Activated CD4-positive, alpha-beta T cell treated with anti-CD3 and anti-CD28 coated beads, Interleukin-2, amount 50 U/mL, for 16 hours (primary cell): ENCODE measurements at regions not wholly inside any gene's neighbourhood (a gene's known extent, or its start where the extent isn't known, plus 50 kb on each side); places are given as distances from the start of the nearest gene placed in this dataset.
"Not testable (repeated sequence)": the region's sequence is repeated elsewhere in the genome, so short reads cannot be mapped to it uniquely, and the experiment has no call there.

Experiments used
- DNase-seq: peaks from one replicate; pipeline ENCODE4 v3.0.0-alpha.2; 2020

DNA sequence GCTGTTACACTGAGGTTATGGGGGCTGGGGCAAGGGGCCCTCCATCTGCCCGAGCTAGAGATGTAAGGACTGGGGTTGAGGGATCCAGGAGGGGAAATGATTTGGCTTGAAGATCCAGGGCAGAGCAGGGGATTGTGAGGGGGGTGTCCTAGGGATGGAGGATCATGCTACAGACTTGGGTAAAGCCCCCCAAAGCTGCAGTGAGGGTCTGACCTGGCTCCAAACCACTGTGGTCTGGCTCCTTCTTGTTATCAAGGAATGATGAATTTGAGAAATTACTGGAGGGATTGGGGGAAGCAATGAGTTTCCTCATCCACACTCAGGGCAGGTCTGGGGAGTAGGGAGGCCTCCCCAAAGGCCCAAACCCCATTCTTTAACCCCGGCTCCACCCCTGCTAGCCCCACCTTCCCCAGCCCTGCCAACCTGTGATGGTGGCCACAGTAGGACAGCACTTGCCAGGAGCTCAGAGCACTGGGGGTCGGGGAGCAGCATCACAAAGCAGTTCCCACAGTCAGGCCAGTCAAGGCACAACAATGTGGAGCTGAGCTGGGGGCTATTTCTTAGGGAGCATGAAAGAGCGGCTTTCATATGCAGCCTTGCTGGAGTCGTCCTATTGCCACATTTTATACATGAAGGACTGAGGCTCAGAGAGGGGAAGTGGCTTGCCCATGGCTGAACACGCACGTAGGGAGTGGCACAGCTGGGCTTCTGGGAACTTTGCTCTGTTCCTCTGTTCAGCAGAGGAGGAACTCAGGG lies 165.5 kb downstream of the EFNB1 start:
- DNase-seq, result no peak

DNA sequence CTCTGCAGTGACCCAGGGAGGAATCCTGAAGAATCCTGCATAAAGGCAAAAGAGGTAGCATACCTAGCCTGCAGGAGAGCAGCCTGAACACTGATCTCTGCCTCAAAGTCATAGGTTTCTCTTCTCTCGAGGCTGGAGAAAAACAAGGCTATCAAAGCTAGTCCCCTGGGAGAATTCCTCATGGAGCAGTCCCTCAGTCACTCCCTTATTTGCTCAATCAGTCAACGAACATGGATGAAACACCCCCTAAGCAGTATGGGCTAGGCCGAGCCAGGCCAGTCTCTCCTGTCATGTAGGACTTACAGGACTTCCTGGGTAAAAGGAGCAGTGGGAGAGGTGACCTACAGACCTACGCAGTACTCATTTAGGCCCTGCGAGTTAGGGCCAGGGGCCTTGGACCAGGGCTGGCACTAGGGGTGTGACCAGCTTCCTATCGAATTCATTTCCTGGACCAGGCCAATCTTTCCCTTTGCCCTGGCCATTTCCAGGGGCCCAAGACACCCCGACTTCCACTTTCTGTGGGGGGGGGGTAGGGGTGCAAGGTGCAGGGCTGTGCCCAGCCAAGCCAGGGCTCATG lies 164.1 kb downstream of the EFNB1 start:
- no peak for DNase-seq

DNA sequence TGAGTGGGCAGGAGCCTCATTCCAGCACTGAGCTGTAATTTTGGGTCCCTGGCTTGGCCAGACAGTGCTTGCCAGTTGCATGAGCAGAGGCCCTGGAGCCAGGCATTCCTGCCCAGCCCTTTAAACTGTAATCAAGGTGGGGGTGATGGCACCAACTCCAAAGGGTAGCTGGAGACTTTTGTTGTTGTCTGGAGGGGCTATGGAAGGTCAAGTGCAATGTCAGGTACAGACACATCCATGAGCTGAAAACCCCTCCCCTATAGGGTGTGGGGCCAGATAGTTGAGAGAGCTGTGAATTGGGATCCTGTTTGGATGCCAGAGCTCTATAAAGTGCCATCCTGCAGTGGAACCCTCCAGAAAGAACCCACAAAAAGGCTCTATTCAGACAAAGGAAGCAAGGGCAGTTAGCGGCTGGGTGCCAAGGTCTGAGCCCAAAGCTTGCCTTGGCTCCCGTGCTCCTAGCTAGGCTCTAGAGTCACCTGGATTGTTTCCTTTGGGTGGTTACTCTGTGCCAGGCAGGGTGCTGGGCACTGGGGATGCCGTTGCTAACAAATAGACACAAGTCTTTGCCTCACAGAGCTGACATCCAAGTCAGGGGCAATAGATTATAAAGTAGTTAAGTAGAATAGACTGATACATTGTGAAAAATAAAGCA lies 163.0 kb downstream of the EFNB1 start:
- no peak for DNase-seq

DNA sequence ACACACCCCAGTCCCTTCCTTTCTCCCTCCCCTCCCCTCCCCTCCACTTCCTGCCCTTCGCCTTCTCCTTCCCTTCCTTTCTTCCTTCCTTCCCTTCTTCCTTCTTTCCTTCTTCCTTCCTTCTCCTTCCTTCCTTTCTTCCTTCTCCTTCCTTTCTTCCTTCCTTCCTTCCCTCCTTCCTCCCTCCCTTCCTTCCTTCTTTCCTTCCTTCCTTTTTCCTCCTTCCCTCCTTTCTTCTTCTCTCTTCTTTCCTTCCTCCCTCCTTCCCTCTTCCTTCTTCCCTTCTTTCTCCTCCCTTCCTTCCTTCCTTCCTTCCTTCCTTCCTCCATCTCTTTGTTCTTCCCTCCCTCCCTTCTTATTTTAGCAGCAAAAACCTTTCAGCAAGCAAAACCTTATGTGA lies 162.1 kb downstream of the EFNB1 start:
- no peak for DNase-seq

DNA sequence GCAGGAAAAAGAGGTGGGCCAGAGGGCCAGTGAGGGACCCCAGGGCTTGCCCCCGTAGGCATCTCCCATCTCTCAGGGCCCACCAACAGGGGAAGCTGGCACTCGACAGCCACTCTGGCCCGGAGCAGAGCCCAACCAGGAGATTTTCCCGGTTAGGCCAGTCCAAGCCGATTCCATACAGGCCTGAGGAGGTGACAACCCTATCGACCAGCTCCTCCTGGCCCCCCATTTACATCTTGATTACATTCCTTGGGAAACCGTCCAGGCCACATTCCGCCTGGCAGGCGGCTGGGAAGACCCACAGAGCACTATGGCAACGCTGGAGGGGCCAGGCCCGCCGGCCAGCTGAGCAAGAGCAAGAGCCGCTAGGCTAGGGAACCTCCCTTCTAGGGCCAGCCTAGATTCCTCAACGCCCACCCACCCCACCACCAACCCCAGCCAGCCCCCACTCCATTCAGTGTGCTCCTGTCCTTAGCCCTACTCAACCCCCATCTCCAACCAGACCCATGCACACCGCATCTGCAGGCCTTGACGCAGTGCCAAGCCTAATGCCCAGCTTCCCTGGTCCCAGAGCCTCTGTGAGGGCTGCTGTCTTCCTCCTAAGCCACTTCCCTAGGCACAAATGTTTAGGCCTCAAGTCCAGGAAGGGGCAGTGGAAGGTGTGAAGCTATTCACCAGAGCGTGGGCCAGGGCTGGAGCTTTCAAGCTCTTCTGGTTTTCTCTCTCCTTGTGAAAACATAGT lies 161.2 kb downstream of the EFNB1 start:
- DNase-seq, result no peak

DNA sequence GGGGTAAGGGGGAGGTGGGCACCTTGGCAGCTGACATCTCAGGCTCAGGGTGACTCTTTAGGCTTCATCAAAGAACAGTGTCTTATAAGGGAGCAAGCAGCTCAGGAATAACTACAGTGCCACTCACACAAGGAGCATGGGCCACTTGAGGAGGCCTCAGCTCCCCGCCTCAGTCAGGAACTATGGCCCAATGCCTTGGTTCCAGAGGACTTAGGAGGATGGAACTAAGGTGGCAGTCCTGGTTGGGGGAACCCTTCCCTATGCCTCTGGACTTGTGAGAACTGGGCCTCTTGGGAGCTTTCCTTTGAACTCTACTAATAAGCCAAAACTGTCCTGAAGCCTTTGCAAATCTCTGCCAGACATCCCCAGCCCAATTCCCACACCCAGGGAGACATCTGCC lies 160.6 kb downstream of the EFNB1 start:
- no peak for DNase-seq

DNA sequence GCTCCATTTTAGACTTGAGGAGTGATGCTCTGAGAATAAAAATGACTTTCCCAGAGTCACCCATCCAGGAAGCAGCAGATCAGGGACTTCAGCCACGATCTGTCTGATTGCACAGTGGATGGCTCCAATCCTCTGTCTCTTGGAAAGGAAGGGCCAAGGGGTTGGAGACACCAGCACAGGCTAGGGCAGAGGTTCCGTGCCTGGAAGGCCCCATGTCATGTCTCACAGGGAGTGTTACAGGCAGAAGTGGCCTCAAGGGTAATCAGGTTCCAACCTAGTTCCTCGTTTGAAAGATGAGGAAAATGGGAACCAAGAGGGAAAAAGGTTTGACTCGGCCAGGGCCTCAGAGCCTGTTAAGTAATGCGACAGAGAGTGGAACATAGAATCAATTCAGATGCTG lies 160.0 kb downstream of the EFNB1 start:
- DNase-seq, result no peak

DNA sequence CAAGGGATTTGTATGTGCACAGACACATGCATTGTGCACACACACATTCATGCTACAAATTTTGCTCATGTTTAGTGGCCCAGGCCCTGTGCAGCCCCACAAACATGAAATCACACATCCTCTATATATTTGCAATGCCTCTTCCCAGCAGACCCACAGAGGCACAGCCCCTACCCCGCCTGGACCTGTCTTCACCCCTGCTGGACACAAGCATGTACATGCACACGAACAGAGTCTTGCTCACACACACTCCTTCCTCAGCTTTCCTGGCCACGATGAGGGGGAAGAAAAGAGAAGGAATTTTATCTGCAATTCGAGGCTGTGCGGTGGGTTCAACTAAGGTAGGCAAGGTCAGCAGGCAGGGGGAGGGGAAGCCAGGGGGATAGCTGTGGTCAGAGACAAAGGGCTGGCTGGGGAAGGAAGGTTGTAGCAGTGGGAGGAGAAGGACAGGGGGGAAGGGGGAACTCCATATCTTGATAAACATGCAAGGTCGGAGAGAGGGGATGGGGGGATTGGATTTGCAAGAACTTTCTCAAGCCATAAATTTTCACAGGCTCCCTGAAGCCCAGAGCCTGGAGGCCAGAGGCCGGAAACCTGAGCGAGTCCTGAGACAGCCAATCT lies 156.4 kb downstream of the EFNB1 start:
- DNase-seq, result no peak

DNA sequence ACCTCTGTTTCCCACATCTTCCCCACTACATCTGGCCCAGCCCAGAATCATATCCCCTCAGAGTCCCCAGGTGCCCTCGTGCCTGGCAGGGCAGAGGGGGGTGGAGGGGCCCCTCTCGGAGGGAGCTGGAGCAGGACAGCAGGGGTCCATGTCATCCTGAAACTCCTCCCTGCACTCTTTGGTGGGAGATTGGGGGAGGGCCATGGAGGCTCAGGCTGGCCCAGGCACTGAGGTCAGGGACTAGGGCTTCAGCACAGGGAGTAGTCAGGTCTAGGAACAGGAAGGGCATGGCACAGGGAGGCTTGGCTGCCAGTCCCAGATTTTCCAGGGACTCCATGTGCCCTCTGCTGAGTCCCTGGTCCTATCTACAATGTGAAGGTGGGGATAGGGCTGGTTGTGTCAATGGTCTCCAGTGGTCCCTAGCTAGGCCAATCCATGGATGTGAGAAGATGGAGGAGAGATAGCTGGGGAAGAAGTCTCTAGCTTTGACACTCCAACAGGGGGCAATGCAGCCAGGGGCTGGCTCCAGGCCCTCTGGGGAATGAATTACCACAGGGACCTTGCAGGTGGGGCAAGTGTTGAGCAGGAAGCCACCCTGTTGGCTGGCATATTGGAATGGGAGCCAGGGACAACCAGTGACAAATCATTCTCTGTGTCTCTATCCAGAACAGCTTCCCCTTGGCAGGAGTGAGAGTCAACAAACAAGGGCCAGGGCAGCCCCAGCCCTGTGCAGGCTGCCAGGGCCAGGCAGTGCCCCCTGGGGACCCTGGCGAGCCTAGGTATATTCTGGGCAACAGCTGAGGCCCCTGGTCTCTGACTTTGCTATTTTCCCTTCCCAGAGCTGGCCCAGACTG lies 154.4 kb downstream of the EFNB1 start:
- no peak for DNase-seq

DNA sequence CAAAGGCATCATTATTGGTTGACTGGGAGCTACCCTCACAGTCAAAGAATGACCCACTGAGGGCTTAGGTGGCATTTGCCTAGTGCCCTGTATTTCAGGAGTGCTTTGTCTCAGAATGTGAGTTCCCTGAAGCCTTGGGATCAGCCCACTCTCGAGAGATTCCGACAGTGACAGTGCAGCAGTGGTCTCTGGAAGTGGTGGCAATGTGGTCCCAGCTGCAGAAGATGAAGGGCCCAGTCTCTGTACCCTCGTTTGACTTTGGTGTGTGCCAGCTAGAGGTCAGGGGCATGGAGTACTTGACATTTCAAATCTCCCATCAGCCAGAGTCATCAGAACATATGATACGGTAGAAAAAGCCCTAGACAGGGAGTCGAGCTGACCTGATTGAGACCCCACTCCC lies 153.7 kb downstream of the EFNB1 start:
- DNase-seq, result no peak

DNA sequence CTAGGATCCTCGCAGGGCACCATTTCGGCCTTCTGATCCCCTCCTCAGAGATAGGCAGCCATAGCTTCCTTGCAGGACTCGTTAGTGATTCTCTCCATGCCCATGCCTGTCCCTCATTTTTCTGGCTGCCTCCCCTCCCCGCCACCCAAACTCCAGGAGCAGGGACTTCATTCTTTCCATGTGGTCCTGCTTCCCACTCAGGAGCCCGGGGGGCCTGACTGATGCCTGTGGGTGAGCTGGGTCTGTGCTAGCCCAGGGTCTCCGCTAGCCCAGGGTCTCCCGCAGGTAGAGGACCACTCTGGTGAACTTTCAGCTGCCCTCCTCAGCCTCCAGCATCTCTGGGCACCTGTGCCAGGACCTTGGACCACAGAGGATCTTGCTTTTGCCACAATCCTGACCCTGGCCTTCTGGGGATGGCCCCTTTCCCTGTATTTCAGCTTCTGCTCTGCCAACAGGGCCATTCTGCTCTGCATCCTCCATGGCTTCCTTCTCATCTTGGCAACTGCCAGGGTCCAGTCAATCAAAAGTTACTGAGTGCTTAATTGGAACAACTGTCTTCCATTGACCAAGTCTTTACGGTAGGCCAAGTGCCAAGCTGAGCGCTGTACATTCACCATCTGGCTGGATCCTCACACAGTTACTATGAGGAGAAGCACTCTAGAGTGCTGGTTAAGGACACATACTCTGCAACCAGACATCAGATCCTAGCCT lies 152.2 kb downstream of the EFNB1 start:
- no peak for DNase-seq

DNA sequence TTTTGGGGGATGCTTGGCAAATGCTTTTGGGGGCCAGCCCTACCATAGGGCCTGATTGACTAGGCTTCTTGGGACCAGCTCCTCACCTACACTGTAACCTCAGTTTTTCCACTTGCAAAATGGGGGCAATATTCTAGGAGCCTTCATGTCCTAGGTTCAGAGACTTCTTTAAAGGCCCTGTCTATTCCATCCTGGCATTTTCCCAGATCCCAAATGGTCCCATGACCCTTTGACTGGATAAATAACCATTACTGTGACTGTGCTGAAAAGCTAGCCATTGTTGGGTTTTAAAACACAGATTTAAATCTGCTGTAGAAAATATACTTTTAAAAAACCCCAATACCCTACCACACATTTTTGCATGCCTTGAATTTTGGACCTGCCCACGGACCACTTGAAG lies 149.8 kb downstream of the EFNB1 start:
- DNase-seq, result no peak

DNA sequence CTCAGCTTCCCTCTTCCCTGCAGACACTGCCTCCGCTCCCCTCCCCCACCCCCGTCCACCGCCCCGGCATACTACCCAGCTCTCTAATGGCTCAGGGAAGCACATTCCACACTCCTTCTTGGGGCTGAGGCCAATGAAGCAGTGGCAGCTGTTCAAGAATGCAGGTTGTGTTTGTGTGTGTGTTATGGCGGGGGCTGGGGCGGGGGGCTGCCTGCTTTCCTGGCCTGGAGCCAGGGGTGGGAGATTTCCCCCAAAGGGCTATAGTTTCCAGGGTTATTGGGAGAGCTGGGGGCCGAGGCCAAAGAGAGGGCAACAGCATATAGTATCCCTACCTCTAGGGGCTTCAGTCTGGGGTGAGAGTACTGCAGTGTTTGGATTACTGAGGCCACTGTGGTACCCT lies 149.4 kb downstream of the EFNB1 start:
- DNase-seq, result no peak

DNA sequence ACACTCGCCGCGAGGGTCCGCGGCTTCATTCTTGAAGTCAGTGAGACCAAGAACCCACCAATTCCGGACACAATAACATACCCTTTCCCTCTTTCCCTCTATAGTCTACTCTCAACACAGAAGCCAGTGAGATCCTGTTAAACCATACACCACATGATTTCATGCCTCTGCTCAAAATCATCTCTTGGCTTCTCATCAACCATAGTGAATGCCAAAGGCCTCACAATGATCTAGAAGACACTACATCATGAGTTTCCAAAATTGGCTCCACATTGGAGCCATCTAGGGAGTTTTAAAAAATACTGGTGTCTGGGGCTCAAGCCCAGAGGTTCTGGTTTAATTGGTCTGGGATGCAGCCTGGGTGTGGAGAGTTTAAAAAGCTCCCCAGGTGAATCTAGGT lies 124.5 kb downstream of the EFNB1 start:
- no peak for DNase-seq

DNA sequence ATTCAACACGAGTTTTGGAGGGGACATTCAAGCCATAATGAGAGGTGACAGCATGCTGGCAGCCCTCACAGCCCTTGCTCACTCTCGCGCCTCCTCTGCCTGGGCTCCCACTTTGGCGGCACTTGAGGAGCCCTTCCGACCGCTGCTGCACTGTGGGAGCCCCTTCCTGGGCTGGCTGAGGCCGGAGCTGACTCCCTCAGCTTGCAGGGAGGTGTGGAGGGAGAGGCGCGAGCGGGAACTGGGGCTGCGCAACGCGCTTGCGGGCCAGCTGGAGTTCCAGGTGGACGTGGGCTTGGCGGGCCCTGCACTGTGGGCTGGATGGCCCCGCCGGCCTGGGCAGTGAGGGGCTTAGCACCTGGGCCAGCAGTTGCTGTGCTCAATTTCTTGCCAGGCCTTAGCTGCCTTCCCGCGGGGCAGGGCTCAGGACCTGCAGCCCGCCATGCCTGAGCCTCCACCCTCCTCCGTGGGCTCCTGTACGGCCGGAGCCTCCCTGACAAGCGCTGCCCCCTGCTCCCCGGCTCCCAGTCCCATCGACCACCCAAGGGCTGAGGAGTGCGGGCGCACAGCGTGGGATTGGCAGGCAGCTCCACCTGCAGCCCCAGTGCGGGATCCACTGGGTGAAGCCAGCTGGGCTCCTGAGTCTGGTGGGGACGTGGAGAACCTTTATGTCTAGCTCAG lies 123.3 kb downstream of the EFNB1 start:
- DNase-seq, result not testable (repeated sequence)

DNA sequence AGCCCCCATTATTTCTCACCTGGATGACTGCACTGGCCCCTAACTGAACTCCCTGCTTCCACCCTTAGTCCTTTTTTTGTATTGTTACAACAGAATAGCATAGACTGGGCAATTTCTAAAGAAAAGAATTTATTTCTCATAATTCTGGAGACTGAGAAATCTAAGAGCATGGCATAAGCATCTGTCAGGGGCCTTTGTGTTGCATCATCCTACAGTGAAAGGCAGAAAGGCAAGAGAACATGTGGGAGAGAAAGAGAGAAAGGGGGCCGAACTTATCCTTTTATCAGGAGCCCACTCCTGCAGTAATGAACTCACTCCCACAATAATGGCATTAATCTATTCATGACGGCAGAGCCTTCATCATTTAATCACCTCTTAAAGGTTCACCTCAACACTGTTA lies 122.1 kb downstream of the EFNB1 start:
- DNase-seq, result no peak

DNA sequence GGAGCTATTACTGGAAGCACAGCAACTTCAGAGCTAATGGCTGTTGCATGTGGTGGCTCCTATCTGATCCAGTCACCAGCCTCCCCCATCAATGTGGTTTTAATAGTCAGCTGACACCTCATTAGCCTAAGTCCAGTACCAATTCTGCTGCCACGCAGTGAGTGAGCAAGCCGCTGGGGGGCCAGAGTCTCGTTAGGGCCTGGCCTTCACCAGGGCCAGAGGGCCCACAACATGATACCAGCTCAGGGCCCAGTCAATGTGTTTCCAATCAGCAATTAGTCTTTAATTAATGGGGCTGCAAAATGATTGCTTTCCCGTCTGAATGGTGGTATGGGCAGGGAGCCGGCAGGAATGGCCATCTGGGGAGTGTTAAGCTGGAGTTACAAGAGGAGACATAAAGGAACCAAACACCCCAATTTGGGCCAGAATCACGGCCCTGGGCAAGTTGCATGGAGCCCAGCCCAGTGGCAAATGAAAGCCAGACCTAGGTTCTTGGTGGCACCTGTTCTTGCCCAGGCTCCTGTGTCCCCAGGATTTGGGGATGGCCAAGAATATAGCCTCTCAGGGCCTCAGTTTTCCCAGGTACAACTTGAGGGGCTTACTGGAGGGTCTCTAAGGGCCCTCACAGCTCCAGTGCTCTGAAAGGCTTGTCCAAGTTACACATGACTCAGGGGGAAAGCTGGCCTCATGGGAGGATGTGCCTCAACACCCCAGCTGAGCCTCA lies 119.2 kb downstream of the EFNB1 start:
- DNase-seq, result no peak

DNA sequence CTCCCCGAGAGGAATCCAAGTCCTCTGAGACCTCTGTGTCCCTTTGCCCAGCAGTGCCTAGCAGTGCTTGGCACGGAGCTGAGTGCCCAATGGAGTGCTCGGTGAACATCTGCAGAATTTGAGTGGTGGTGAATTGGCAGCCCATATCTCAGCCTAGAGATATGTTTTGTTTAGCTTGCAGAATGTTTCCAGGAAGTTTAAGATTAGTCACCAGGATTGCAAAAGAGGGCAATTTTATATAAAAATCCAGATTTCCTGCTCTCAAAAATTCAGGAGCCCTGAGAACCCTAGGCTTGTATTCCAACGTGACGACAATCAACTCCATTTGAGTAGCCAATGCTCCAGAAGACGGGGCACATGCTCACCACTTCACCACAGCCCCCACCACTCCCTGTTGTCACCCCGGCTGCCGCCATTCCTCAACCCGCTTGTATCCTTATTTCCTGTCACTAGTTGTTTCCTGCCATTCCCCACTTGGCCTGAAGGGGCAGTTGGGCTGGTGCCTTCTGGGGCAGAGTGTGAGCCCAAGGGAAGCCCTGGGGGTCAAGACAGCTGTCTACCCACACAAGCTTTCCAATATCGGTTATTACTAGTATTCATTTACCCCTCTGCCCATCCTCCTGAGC lies 116.9 kb downstream of the EFNB1 start:
- DNase-seq, result no peak

DNA sequence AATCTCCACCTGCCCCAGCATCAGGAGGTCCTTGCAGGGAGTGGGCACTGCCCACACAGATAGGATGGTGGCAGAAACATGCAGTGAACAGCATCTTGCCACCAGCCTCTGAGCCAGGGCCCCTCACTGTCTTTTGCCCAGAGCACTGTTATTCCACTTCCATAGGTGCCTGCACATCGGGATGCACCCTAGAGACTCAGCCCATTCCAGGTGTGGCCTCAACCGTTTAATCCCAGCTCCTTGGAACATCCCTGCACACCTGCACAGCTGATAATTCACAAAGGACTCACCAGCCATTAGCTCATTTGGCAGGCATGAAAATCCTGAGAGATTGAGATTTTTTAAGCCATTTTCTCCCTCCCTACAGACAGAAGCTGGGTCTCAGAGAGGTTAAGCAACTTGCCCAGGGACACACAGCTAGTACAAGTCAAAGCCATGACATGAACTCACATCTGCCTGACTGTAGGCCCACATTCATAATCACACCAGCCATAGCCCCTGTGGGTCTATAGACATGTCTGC lies 116.3 kb downstream of the EFNB1 start:
- no peak for DNase-seq

DNA sequence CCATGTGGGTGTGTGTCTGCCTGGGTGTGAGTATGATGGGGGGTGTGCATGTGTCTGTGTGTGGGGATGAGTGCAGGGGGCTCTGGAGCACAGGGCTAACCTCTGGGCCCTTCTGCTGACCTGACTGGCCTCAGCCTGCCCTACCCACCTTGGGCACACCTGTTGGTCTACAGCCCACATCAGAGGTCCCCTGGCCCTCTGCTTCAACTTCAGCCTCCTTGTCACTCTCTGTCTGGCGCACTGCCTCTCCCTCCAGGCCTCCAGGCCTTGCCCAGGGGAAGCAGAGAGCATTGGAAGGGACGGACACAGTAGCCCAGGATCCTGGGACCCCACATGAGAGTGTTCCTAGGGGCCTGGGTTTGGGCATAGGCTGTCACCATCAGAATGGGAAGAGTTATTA lies 115.4 kb downstream of the EFNB1 start:
- DNase-seq, result no peak
